SW 1271 (cell line): ENCODE measurements at regions not wholly inside any gene's neighbourhood (a gene's known extent, or its start where the extent isn't known, plus 50 kb on each side); places are given as distances from the start of the nearest gene placed in this dataset.
"Not testable (repeated sequence)": the region's sequence is repeated elsewhere in the genome, so short reads cannot be mapped to it uniquely, and the experiment has no call there.

Experiments
- DNase-seq, 2 experiments: peaks; one replicate each; lab custom pipeline; 2025; lab: John Stamatoyannopoulos, UW

- no peak for DNase-seq
These were observed 136.9 kb upstream of the SAMSN1 start for GRCh38 chr21:14683063-14683462.

GRCh38 chr21:14678973-14679574 is 133.0 kb upstream of the SAMSN1 start:
- DNase-seq, result no peak

- DNase-seq, result no peak
These were observed 131.6 kb upstream of the SAMSN1 start for GRCh38 chr21:14677639-14678179.

GRCh38 chr21:14677013-14677412 is 130.9 kb upstream of the SAMSN1 start:
- no peak for DNase-seq

DNA sequence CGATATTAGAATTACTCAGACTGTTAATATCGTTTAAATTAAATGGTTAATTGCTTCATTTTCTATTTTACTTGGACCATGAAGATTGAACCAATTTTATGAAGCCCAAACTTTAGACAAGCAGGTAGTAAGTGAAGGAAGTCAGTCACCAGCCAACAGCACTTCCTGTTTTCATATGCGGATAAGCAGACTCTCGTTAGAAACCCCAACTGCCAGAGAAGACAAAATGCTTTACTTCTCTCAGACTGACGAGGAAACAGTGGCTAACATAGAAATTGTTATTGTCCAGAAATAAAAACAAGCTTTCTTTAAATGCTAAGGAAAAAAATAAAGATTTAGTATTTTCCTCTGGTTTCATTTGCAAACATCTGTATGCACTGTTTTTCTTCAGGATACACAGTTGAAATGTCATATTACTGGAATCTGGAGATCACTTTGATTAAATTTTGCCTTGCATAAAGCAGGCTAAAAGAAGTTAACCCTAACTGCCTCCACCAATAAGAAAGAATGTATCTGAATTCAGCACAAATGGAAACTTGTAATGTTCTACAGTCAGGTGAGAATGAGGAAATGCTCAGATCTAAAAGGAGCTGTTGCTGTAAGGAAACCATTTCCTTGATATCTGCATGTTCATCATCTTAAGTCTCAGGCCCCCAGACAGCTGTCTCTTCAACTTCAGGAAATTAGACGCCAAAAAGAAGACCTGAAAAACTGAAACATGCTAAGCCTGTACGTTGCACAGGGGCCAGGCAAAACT is 129.8 kb upstream of the SAMSN1 start:
- DNase-seq, result no peak

- DNase-seq, result no peak
These were observed 127.5 kb upstream of the SAMSN1 start for GRCh38 chr21:14673649-14674048.

GRCh38 chr21:14672466-14672865 is 126.4 kb upstream of the SAMSN1 start:
- DNase-seq, result no peak

GRCh38 chr21:14670409-14670808 is 124.3 kb upstream of the SAMSN1 start:
- no peak for DNase-seq

DNA sequence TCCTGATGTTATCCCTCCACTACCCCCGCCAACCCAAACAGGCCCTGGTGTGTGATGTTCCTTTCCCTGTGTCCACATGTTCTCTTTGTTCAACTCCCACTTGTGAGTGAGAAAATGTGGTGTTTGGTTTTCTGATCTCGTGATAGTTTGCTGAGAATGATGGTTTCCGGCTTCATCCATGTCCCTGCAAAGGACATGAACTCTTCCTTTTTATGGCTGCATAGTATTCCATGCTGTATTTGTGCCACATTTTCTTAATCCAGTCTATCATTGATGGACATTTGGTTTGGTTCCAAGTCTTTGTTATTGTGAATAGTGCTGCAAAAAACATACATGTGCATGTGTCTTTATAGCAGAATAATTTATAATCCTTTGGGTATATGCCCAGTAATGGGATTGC is 123.0 kb upstream of the SAMSN1 start:
- not testable (repeated sequence) for DNase-seq

DNA sequence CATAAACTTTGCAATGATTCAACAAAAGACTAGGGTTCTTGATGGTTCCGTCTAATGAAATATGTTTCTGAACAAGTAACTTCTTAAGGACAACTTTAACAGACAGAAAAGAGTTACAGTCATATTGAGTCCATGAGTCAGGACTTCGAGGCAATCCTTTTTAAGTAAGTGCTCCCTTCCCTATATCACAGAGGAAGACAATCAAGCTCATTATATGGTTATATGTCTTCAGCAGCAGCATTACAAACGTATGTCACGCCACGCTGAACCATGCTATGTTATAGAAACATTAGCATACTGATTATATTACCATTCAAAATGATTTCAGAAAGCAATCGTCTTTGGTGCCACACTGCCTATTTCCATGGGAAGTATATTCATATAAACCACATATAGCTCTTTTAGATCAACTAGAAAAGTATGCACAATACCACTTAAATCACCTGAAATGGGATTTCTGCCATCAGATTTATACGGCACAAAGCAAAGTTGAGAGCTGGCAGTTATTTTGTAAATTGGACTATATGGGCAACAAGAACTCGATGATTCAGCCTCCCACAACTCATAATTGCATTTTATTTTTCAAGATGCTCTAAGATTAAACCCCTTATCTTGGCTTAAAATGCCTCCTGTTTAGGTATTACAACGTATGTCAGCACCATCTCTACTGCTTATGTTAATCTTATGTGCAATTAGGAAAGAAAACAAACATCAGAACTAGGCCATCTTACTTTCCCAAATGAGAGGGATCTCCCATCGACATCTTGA is 111.3 kb upstream of the SAMSN1 start:
- no peak for DNase-seq

DNA sequence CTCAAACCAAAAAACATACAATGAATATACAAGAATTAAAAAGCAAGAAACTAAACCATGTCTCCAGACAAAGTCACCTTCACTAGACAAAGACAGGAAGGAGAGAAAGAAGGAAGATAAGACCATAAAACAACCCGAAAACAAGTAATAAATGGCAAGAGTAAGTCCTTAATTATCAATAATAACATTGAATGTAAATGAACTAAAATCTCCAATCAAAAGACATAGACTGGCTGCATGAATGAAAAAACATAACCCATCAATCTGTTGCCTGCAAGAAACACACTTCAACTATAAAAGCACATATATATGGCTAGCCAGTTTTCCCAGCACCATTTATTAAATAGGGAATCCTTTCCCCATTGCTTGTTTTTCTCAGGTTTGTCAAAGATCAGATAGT is 100.8 kb upstream of the SAMSN1 start:
- no peak for DNase-seq

DNA sequence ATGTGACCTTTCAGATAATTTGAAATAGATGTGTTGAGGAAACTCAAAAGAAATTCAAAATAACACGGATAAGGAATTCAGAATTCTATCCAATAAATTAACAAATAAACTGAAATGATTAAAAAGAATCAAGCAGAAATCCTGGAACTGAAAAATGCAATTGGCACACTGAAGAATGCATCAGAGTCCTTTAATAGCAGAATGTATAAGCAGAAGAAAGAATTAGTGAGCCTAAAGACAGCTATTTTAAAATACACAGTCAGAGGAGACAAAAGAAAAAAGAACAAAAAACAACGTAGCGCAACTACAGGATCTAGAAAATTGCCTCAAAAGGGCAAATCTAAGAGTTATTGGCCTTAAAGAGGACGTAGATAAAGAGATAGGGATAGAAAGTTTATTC is 99.6 kb upstream of the SAMSN1 start:
- no peak for DNase-seq

GRCh38 chr21:14632359-14632758 is 86.2 kb upstream of the SAMSN1 start:
- DNase-seq, result no peak

GRCh38 chr21:14630556-14631069 is 84.5 kb upstream of the SAMSN1 start:
- DNase-seq, result no peak

GRCh38 chr21:14629461-14629860 is 83.3 kb upstream of the SAMSN1 start:
- no peak for DNase-seq

DNA sequence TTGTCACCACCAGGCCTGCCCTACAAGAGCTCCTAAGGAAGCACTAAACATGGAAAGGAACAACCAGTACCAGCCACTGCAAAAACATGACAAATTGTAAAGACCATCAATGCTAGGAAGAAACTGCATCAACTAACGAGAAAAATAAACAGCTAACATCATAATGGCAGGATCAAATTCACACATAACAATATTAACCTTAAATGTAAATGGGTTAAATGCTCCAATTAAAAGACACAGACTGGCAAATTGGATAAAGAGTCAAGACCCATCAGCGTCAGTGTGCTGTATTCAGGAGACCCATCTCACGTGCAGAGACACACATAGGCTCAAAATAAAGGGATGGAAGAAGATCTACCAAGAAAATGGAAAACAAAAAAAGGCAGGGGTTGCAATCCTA is 77.0 kb upstream of the SAMSN1 start:
- DNase-seq, result not testable (repeated sequence)

DNA sequence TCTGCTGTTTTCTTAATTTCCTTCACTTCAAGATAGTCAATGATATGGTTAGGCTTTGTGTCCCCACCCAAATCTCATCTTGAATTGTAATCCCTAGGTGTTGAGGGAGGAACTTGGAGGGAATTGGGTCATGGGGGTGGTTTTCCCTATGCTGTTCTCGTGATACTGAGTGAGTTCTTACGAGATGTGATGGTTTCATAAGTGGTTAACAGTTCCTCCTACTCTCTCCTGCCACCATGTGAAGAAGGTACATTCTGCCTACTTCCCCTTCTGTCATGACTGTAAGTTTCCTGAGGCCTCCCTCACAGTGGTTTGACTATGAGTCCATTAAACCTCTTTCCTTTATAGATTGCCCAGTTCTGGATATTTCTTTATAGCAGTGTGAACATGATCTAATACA is 74.0 kb upstream of the SAMSN1 start:
- DNase-seq, result no peak

DNA sequence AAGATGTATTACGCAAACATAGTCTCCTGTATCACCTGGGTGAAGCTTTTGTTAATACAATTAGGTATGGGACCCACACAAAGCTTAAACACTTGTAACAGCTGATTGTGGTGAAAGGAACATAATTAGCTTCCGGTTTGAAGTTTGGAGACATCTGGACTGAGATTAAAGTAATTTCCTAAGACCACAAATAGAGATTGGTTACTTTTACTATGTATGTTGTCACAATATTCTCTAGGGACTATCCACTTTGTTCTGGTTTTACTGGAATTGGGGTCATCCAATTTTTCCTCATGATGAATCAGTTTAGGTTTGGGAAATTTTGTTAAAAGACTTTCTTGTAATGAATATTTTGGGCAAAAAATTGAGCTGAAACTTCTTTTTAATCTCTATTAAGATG is 71.8 kb upstream of the SAMSN1 start:
- DNase-seq, result no peak

- DNase-seq, result no peak
These were observed 70.9 kb upstream of the SAMSN1 start for GRCh38 chr21:14617040-14617393.

DNA sequence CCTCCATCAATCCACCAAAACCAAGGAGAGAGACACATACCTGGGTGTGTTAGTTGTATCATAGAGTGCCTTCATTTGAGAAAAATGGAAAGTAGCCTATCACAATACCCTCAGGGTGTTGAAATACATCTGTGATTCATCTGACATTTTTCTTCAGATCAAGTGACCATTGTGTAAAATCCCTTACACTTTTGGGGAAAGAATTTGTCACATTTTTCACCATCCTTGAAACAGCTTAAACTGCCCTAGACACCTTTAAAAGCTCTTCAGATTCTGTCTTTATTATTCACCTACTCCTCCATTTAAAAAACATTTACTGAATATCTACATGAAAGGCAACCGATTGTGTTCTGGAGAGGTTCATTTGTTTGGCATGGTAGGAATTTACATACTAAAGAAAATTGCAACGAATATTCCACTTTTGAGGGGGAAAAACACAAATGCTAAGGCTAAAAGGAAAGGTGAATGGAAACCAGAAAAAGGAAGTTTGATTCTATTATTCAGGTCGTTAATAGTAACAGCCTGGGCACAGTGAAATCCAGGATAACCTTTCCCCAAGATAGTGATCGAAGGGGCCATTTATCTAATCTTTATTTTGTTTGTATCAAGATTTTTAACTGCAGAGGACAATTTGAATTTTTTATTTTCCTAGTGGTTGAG is 70.4 kb upstream of the SAMSN1 start:
- DNase-seq, result no peak

DNA sequence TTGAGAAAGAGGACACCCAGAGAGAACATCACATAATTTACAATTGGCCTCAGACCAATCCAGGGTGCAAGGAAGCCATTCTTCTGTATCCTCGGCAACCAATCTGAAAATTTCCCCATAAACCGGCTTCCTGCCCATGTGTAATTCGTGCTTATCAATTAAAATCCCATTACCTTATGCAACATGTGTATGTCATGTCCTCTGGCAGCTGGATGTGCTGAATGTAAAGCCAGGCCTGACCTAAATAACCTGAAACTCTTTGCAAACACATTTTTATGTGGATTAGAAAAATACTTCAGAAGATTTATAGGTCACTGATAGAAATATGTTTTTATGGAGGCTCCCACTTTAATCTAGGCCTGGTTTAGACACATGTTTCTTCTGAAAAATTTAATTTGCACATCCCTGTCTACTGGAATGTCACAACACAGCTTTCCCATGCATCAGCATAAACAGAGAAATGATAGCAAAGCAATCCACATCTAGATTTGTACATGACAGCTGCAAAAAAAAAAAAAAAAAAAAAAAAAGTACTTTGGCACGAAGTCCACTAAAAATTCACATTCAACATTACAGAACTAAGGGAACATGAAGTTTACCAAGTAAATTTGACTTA is 69.4 kb upstream of the SAMSN1 start:
- DNase-seq, result no peak

DNA sequence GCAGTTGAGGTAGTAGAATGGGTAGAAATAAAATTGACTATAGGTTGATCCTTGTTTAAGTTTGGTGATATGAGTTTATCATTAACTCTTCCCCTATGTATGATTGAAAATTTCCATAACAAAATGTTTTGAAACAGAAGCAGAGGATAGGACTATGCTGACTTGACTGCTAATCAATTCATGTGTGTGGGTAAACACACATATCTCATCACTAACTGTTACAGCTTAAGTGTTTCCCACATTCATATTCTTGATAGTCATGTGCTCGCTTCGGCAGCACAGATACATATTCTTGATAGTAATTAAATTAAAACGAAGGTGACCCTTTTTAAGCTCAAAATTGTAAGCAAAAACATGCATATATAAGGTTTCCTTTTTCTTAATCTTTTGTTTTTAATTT is 68.2 kb upstream of the SAMSN1 start:
- DNase-seq, result no peak
